Tibial artery (tissue), 4 donors: ENCODE measurements at regions not wholly inside any gene's neighbourhood (a gene's known extent, or its start where the extent isn't known, plus 50 kb on each side); places are given as distances from the start of the nearest gene placed in this dataset.

Experiments
- DNase-seq, 2 donors: peaks; one replicate each; pipeline ENCODE4 v3.0.0-alpha.2; 2019
- H3K27ac ChIP-seq, 2 donors: fragments of 200-600 bp; sonication (generic) in 1 of 2; 1 replicate in 1 of 2; 2 replicates in 1 of 2; pipeline ENCODE4 v1.5.1; 2018 to 2019; ENCODE audit warnings: mild to moderate bottlenecking in 1 of 2
- H3K27me3 ChIP-seq, 2 donors: fragments of 200-600 bp; sonication (generic) in 1 of 2; one replicate each; pipeline versions ENCODE4 v1.5.1 to v1.6.0; 2016 to 2019
- H3K36me3 ChIP-seq, 3 donors: fragments of 200-600 bp; sonication (generic) in 2 of 3; one replicate each; pipeline ENCODE4 v1.5.1; 2016 to 2019; ENCODE audit warnings: mild to moderate bottlenecking in 2 of 3
- H3K4me1 ChIP-seq, 4 donors: fragments of 200-600 bp; sonication (generic) in 2 of 4; 1 replicate in 3 of 4; 2 replicates in 1 of 4; pipeline ENCODE4 v1.5.1; 2016 to 2019
- H3K4me3 ChIP-seq, 2 donors: fragments of 200-600 bp; sonication (generic) in 1 of 2; 1 replicate in 1 of 2; 2 replicates in 1 of 2; pipeline ENCODE4 v1.5.1; 2018 to 2019; ENCODE audit warnings: mild to moderate bottlenecking in 2 of 2
- H3K9me3 ChIP-seq, 3 donors: fragments of 200-600 bp; sonication (generic) in 1 of 3; one replicate each; pipeline ENCODE4 v1.5.1; 2016 to 2019
- intact Hi-C: fragments of 100-400 bp; cut with DNase I; formaldehyde crosslinking; loops from one replicate; pipeline ENCODE4 v1.15.0; 2023; ENCODE audit warnings: low total_unique reads
- TF ChIP-seq, protein P1 (sequence below), 2 experiments: fragments of 200-600 bp in 1 of 2; fragments of 450-650 bp in 1 of 2; IDR thresholded peaks; one replicate each; pipeline ENCODE4 v1.5.1; 2017 to 2019; ENCODE audit warnings: antibody characterized with exemption in 2 of 2, mild to moderate bottlenecking in 1 of 2, moderate library complexity in 1 of 2

GRCh38 chr6:14995208-14995607 lies 250.7 kb upstream of the JARID2 start:
- TF ChIP-seq, protein P1, sequence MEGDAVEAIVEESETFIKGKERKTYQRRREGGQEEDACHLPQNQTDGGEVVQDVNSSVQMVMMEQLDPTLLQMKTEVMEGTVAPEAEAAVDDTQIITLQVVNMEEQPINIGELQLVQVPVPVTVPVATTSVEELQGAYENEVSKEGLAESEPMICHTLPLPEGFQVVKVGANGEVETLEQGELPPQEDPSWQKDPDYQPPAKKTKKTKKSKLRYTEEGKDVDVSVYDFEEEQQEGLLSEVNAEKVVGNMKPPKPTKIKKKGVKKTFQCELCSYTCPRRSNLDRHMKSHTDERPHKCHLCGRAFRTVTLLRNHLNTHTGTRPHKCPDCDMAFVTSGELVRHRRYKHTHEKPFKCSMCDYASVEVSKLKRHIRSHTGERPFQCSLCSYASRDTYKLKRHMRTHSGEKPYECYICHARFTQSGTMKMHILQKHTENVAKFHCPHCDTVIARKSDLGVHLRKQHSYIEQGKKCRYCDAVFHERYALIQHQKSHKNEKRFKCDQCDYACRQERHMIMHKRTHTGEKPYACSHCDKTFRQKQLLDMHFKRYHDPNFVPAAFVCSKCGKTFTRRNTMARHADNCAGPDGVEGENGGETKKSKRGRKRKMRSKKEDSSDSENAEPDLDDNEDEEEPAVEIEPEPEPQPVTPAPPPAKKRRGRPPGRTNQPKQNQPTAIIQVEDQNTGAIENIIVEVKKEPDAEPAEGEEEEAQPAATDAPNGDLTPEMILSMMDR (IDR thresholded peaks at IDR 0.05) = no peak
- H3K9me3 ChIP-seq = no peaks in the 10 kb centered on the region
- DNase-seq = no peak
- intact Hi-C loops = no loop called here
- H3K36me3 ChIP-seq = no peaks in the 10 kb centered on the region
- H3K4me3 ChIP-seq = no peak overlapping the region
- no peak overlapping the region for H3K27ac ChIP-seq
- H3K27me3 ChIP-seq = peaks cover 0 to 10% of the 10 kb centered on the region in 2 donors
- no peaks in the 10 kb centered on the region for H3K4me1 ChIP-seq

- Histone ChIP-seq H3K27me3 (peaks cover 0 to 10% of the 10 kb centered on the region in 2 donors), H3K36me3 (no peaks in the 10 kb centered on the region), H3K27ac (no peak overlapping the region), H3K4me3 (no peak overlapping the region), H3K9me3 (no peaks in the 10 kb centered on the region), H3K4me1 (no peaks in the 10 kb centered on the region)
- intact Hi-C loops = no loop called here
- no peak for DNase-seq
- TF ChIP-seq, protein P1 (IDR thresholded peaks at IDR 0.05) = no peak
Measured at GRCh38 chr6:14995966-14996602, 249.8 kb upstream of the JARID2 start.

DNA sequence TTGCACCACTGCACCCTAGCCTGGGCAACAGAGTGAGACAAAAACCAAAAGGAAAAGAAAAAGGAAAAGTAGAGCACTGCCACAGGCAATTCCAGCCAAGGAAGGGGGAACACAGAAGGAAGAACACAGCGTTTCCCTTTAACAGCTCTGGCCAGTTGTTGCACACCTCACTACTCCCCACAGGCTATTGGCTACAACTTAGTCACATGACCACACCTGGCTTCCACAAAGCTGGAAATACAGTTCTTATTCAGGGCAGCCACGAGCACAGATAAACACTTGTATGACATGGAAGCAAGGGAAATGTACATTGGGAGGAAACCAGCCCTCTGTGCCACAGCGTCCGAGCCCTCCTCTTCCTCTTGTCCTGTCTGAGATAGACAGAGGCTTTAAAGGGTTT lies 249.0 kb upstream of the JARID2 start:
- H3K27ac ChIP-seq = no peak overlapping the region
- no peak overlapping the region for H3K4me3 ChIP-seq
- TF ChIP-seq, protein P1 (IDR thresholded peaks at IDR 0.05) = no peak
- H3K9me3 ChIP-seq = no peaks in the 10 kb centered on the region
- intact Hi-C loops = no loop called here
- peaks cover 0 to 10% of the 10 kb centered on the region in 2 donors for H3K27me3 ChIP-seq
- no peaks in the 10 kb centered on the region for H3K4me1 ChIP-seq
- H3K36me3 ChIP-seq = no peaks in the 10 kb centered on the region
- DNase-seq = no peak

- no peak for DNase-seq
Measured at GRCh38 chr6:14997507-14997906, 248.4 kb upstream of the JARID2 start.

GRCh38 chr6:14999106-14999505 lies 246.8 kb upstream of the JARID2 start:
- H3K9me3 ChIP-seq = no peaks in the 10 kb centered on the region
- TF ChIP-seq, protein P1 (IDR thresholded peaks at IDR 0.05) = no peak
- intact Hi-C loops = no loop called here
- H3K4me3 ChIP-seq = no peak overlapping the region
- no peak for DNase-seq
- no peak overlapping the region for H3K27ac ChIP-seq
- H3K4me1 ChIP-seq = no peaks in the 10 kb centered on the region
- H3K27me3 ChIP-seq = peaks cover 0 to 10% of the 10 kb centered on the region in 2 donors
- no peaks in the 10 kb centered on the region for H3K36me3 ChIP-seq

More at GRCh38 chr6:14997507-14997906, 248.4 kb upstream of the JARID2 start:
- intact Hi-C loops = no loop called here
- Histone ChIP-seq H3K27ac (no peak overlapping the region), H3K4me3 (no peak overlapping the region), H3K27me3 (peaks cover 0 to 10% of the 10 kb centered on the region in 2 donors), H3K9me3 (no peaks in the 10 kb centered on the region), H3K4me1 (no peaks in the 10 kb centered on the region), H3K36me3 (no peaks in the 10 kb centered on the region)
- TF ChIP-seq, protein P1 (IDR thresholded peaks at IDR 0.05) = no peak
